ENCODE measurements at regions not wholly inside any gene's neighbourhood (a gene's known extent, or its start where the extent isn't known, plus 50 kb on each side); places are given as distances from the start of the nearest gene placed in this dataset.

- Histone ChIP-seq H3K4me2 (ENCODE audit: low read length) (no peak overlapping the region), H4K20me1 (ENCODE audit: insufficient read depth, low read length) (no peaks in the 10 kb centered on the region), H3K4me1 (ENCODE audit: low read length) (no peaks in the 10 kb centered on the region), H3K79me2 (ENCODE audit: low read length) (no peaks in the 10 kb centered on the region), H3K9ac (ENCODE audit: low read length) (no peak overlapping the region), H3K27me3 (ENCODE audit: low read depth, low read length) (no peaks in the 10 kb centered on the region), H3K36me3 (replicated peaks; ENCODE audit: low read depth, low read length) (no peaks in the 10 kb centered on the region), H2AFZ (ENCODE audit: low read depth, low read length) (no peak overlapping the region), H3K9me3 (ENCODE audit: insufficient read depth, low read length) (no peaks in the 10 kb centered on the region), H3K4me3 (ENCODE audit: low read length) (no peak overlapping the region), H3K27ac (ENCODE audit: low read length) (no peak overlapping the region)
- no peak for TF ChIP-seq EZH2phosphoT487 (IDR thresholded peaks at IDR 0.05; ENCODE audit: low read depth)
- TF ChIP-seq, protein P1, sequence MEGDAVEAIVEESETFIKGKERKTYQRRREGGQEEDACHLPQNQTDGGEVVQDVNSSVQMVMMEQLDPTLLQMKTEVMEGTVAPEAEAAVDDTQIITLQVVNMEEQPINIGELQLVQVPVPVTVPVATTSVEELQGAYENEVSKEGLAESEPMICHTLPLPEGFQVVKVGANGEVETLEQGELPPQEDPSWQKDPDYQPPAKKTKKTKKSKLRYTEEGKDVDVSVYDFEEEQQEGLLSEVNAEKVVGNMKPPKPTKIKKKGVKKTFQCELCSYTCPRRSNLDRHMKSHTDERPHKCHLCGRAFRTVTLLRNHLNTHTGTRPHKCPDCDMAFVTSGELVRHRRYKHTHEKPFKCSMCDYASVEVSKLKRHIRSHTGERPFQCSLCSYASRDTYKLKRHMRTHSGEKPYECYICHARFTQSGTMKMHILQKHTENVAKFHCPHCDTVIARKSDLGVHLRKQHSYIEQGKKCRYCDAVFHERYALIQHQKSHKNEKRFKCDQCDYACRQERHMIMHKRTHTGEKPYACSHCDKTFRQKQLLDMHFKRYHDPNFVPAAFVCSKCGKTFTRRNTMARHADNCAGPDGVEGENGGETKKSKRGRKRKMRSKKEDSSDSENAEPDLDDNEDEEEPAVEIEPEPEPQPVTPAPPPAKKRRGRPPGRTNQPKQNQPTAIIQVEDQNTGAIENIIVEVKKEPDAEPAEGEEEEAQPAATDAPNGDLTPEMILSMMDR (IDR thresholded peaks at IDR 0.05; ENCODE audit: low read depth, low read length): no peak
Observed at GRCh38 chr6:12394170-12394569, 104.0 kb downstream of the EDN1 start.

DNA sequence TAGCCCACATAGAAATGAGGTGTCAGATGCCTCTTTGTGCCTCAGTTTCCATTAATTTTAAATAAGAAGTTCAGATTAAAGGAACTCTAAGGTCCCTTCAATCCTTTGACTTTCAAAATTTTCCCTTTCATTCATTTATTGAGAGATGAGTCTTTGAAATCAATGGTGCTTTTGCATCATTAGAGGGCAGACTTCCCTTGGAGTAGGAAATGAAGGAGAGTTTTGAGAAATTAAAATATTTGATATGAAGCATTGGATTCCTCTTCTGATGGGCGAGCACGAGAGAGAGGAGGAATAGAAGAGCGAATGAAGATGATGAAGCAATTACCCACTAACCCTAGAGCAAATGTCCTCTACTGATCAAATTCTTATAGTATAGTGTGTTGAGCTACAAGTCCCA is 105.7 kb downstream of the EDN1 start:
- Histone ChIP-seq H3K36me3 (replicated peaks; ENCODE audit: low read depth, low read length) (no peaks in the 10 kb centered on the region), H3K4me3 (ENCODE audit: low read length) (no peak overlapping the region), H3K27me3 (ENCODE audit: low read depth, low read length) (no peaks in the 10 kb centered on the region), H3K79me2 (ENCODE audit: low read length) (no peaks in the 10 kb centered on the region), H3K9me3 (ENCODE audit: insufficient read depth, low read length) (no peaks in the 10 kb centered on the region), H3K4me2 (ENCODE audit: low read length) (no peak overlapping the region), H3K27ac (ENCODE audit: low read length) (no peak overlapping the region), H2AFZ (ENCODE audit: low read depth, low read length) (no peak overlapping the region), H3K9ac (ENCODE audit: low read length) (no peak overlapping the region), H3K4me1 (ENCODE audit: low read length) (no peaks in the 10 kb centered on the region), H4K20me1 (ENCODE audit: insufficient read depth, low read length) (no peaks in the 10 kb centered on the region)
- TF ChIP-seq, protein P1 (IDR thresholded peaks at IDR 0.05; ENCODE audit: low read depth, low read length): no peak
- no peak for TF ChIP-seq EZH2phosphoT487 (IDR thresholded peaks at IDR 0.05; ENCODE audit: low read depth)

- TF ChIP-seq EZH2phosphoT487 (IDR thresholded peaks at IDR 0.05; ENCODE audit: low read depth): no peak
- TF ChIP-seq, protein P1 (IDR thresholded peaks at IDR 0.05; ENCODE audit: low read depth, low read length): no peak
- Histone ChIP-seq H3K4me3 (ENCODE audit: low read length) (no peak overlapping the region), H3K9me3 (ENCODE audit: insufficient read depth, low read length) (no peaks in the 10 kb centered on the region), H3K27ac (ENCODE audit: low read length) (no peak overlapping the region), H3K4me2 (ENCODE audit: low read length) (no peak overlapping the region), H3K79me2 (ENCODE audit: low read length) (no peaks in the 10 kb centered on the region), H3K9ac (ENCODE audit: low read length) (no peak overlapping the region), H3K36me3 (replicated peaks; ENCODE audit: low read depth, low read length) (no peaks in the 10 kb centered on the region), H2AFZ (ENCODE audit: low read depth, low read length) (no peak overlapping the region), H3K4me1 (ENCODE audit: low read length) (no peaks in the 10 kb centered on the region), H3K27me3 (ENCODE audit: low read depth, low read length) (no peaks in the 10 kb centered on the region), H4K20me1 (ENCODE audit: insufficient read depth, low read length) (no peaks in the 10 kb centered on the region)
Observed at GRCh38 chr6:12401200-12401599, 111.0 kb downstream of the EDN1 start.

DNA sequence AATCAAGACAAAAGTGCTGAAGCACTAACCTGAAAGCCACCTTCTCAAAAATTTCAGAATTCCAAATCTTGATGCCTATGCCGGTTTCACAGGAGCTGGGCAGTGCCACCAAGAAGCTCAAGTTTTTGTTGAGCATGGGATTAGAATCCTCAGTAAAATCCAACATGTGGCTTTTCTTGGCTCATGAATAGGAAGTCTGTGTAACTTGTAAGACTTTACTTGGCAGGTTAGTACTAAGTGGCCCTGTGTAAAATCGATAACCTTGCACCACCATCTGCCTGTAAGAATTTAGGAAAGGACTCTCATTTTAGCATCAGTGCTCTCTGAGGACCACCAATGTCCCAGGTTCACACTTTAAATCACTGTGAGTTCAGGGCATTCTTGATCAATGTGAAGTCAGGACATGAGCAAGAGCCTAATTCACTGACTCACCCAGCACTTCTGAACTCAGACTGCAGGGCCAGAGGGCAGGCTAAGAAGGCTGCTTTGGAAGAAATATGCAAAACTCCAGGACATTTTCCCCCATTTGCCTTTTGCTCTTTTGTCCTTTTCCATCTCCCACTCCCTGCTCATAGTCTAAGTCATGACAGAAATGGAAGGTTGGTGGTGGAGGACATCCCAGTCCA is 113.2 kb downstream of the EDN1 start:
- Histone ChIP-seq H4K20me1 (ENCODE audit: insufficient read depth, low read length) (no peaks in the 10 kb centered on the region), H3K27ac (ENCODE audit: low read length) (no peak overlapping the region), H3K4me3 (ENCODE audit: low read length) (no peak overlapping the region), H3K36me3 (replicated peaks; ENCODE audit: low read depth, low read length) (no peaks in the 10 kb centered on the region), H3K9me3 (ENCODE audit: insufficient read depth, low read length) (no peaks in the 10 kb centered on the region), H3K79me2 (ENCODE audit: low read length) (no peaks in the 10 kb centered on the region), H2AFZ (ENCODE audit: low read depth, low read length) (no peak overlapping the region), H3K27me3 (ENCODE audit: low read depth, low read length) (no peaks in the 10 kb centered on the region), H3K4me1 (ENCODE audit: low read length) (no peaks in the 10 kb centered on the region), H3K4me2 (ENCODE audit: low read length) (no peak overlapping the region), H3K9ac (ENCODE audit: low read length) (no peak overlapping the region)
- no peak for TF ChIP-seq EZH2phosphoT487 (IDR thresholded peaks at IDR 0.05; ENCODE audit: low read depth)
- TF ChIP-seq, protein P1 (IDR thresholded peaks at IDR 0.05; ENCODE audit: low read depth, low read length): no peak
